Right lobe of liver (tissue), 6 donors: ENCODE measurements at regions not wholly inside any gene's neighbourhood (a gene's known extent, or its start where the extent isn't known, plus 50 kb on each side); places are given as distances from the start of the nearest gene placed in this dataset.

Experiments
- ATAC-seq, 4 donors: fragments of 200-7000 bp; cut with Tn5 transposase; one replicate each; pipeline ENCODE4 v1.9.1; 2020; ENCODE audit warnings: mild to moderate bottlenecking in 4 of 4, moderate library complexity in 4 of 4
- DNase-seq, 3 donors: peaks; one replicate each; pipeline ENCODE4 v3.0.0-alpha.2; 2020
- H3K27ac ChIP-seq, 3 donors: fragments of 200-600 bp; one replicate each; pipeline ENCODE4 v1.8.0; 2022
- H3K27me3 ChIP-seq, 2 donors: fragments of 200-600 bp; one replicate each; pipeline ENCODE4 v1.8.0; 2022
- H3K36me3 ChIP-seq, 4 donors: fragments of 200-600 bp; sonication (generic) in 1 of 4; one replicate each; pipeline versions ENCODE4 v1.5.1 to v1.8.0; 2017 to 2022; ENCODE audit warnings: control low read depth in 1 of 4
- H3K4me1 ChIP-seq, 4 donors: fragments of 200-600 bp; sonication (generic) in 1 of 4; one replicate each; pipeline versions ENCODE4 v1.5.1 to v1.8.0; 2017 to 2022; ENCODE audit warnings: control low read depth in 1 of 4
- H3K4me3 ChIP-seq, 3 donors: fragments of 200-600 bp; one replicate each; pipeline ENCODE4 v1.8.0; 2022
- H3K9me3 ChIP-seq, 4 donors: fragments of 200-600 bp; sonication (generic) in 1 of 4; one replicate each; pipeline versions ENCODE4 v1.5.1 to v1.8.0; 2017 to 2022; ENCODE audit warnings: control low read depth in 1 of 4
- CTCF ChIP-seq, 4 donors: fragments of 200-600 bp in 3 of 4; fragments of 450-650 bp in 1 of 4; IDR thresholded peaks; one replicate each; pipeline versions ENCODE4 v1.5.1 to v1.8.0; 2016 to 2022; ENCODE audit warnings: antibody characterized with exemption in 4 of 4, mild to moderate bottlenecking in 2 of 4
- POLR2A ChIP-seq: fragments of 450-650 bp; IDR thresholded peaks from one replicate; pipeline ENCODE4 v1.6.1; 2017; ENCODE audit warnings: antibody characterized with exemption, mild to moderate bottlenecking
- WGBS: methylation state at CpG from one replicate; pipeline ENCODE4 v1.1.6; 2018; ENCODE audit warnings: low coverage, low lambda C conversion rate; ENCODE audit not compliant: insufficient coverage; ENCODE audit errors: missing lambda C conversion rate; 5-methylcytosine and 5-hydroxymethylcytosine counted together
- intact Hi-C, 2 donors: fragments of 100-400 bp; cut with DNase I; formaldehyde crosslinking; loops; one replicate each; pipeline versions ENCODE4 v1.11.2 to v1.14.1; 2022
- donor health status: DM: no; HTN: yes; CAD: no.
- donor health status: DM: no; HTN: no; CAD: no.
- donor health status: DM: no; HTN: no; CAD: no.
- donor health status: DM: no; HTN: yes; CAD: no.
- donor health status: DM: no; HTN: yes; CAD: no.

GRCh38 chr2:862731-863466 lies 87.8 kb upstream of the SNTG2 start:
- no peak for DNase-seq
- H3K4me1 ChIP-seq, result no peaks in the 10 kb centered on the region
- no peak for ATAC-seq
- H3K27ac ChIP-seq, result no peak overlapping the region
- no peaks in the 10 kb centered on the region for H3K36me3 ChIP-seq
- no peak overlapping the region for H3K4me3 ChIP-seq
- WGBS, result 24% methylated on average over 6 of the region's 9 CpGs
- no peaks in the 10 kb centered on the region for H3K27me3 ChIP-seq
- H3K9me3 ChIP-seq, result no peaks in the 10 kb centered on the region
- intact Hi-C loops, result no loop called here
- TF ChIP-seq POLR2A, result no peak

- intact Hi-C loops, result no loop called here
- no peaks in the 10 kb centered on the region for H3K9me3 ChIP-seq
- WGBS, result 62% methylated on average over 6 of the region's 17 CpGs
- H3K36me3 ChIP-seq, result no peaks in the 10 kb centered on the region
- H3K4me1 ChIP-seq, result no peaks in the 10 kb centered on the region
- ATAC-seq (no peak), DNase-seq (no peak)
- H3K4me3 ChIP-seq, result no peak overlapping the region
- no peak for TF ChIP-seq CTCF (IDR thresholded peaks at IDR 0.05)
- no peak for TF ChIP-seq POLR2A
- no peaks in the 10 kb centered on the region for H3K27me3 ChIP-seq
- H3K27ac ChIP-seq, result no peak overlapping the region
Observed at GRCh38 chr2:862355-862687, 88.3 kb upstream of the SNTG2 start.

GRCh38 chr2:861655-862354 lies 88.8 kb upstream of the SNTG2 start:
- Histone ChIP-seq H3K27me3 (no peaks in the 10 kb centered on the region), H3K36me3 (no peaks in the 10 kb centered on the region), H3K4me3 (no peak overlapping the region), H3K9me3 (no peaks in the 10 kb centered on the region), H3K27ac (no peak overlapping the region), H3K4me1 (no peaks in the 10 kb centered on the region)
- ATAC-seq, result no peak
- 55% methylated on average over 16 of the region's 24 CpGs for WGBS
- TF ChIP-seq CTCF (IDR thresholded peaks at IDR 0.05) (no peak), POLR2A (no peak)
- intact Hi-C loops, result no loop called here
- DNase-seq, result no peak

GRCh38 chr2:860259-860855 lies 90.3 kb upstream of the SNTG2 start:
- Histone ChIP-seq H3K27me3 (no peaks in the 10 kb centered on the region), H3K27ac (no peak overlapping the region), H3K9me3 (no peaks in the 10 kb centered on the region), H3K4me1 (no peaks in the 10 kb centered on the region), H3K4me3 (no peak overlapping the region), H3K36me3 (no peaks in the 10 kb centered on the region)
- intact Hi-C loops, result no loop called here
- TF ChIP-seq POLR2A, result no peak
- no peak for TF ChIP-seq CTCF (IDR thresholded peaks at IDR 0.05)
- WGBS, result 30% methylated on average over 3 of the region's 14 CpGs
- peak in 1 of 4 donors; percentile 12 for ATAC-seq
- DNase-seq, result no peak

GRCh38 chr2:858646-859045 lies 92.0 kb upstream of the SNTG2 start:
- Histone ChIP-seq H3K4me3 (no peak overlapping the region), H3K9me3 (no peaks in the 10 kb centered on the region), H3K4me1 (no peaks in the 10 kb centered on the region), H3K27me3 (no peaks in the 10 kb centered on the region), H3K27ac (no peak overlapping the region), H3K36me3 (no peaks in the 10 kb centered on the region)
- ATAC-seq (no peak), DNase-seq (no peak)
- TF ChIP-seq POLR2A (no peak), CTCF (IDR thresholded peaks at IDR 0.05) (no peak)
- intact Hi-C loops, result no loop called here
- WGBS, result 43% methylated on average over 2 of the region's 7 CpGs
